ENCODE measurements at regions not wholly inside any gene's neighbourhood (a gene's known extent, or its start where the extent isn't known, plus 50 kb on each side); places are given as distances from the start of the nearest gene placed in this dataset.
"Not testable (repeated sequence)": the region's sequence is repeated elsewhere in the genome, so short reads cannot be mapped to it uniquely, and the experiment has no call there.

- DNase-seq, result no peak
Measured at GRCh38 chr4:57832083-57832482, 721.9 kb upstream of the IGFBP7 start.

GRCh38 chr4:57789666-57790065 lies 679.5 kb upstream of the IGFBP7 start:
- DNase-seq, result no peak

GRCh38 chr4:57777876-57778275 lies 667.7 kb upstream of the IGFBP7 start:
- DNase-seq, result no peak

- no peak for DNase-seq
Measured at GRCh38 chr4:57774681-57775080, 664.5 kb upstream of the IGFBP7 start.

- no peak for DNase-seq
Measured at GRCh38 chr4:57774171-57774570, 664.0 kb upstream of the IGFBP7 start.

- DNase-seq, result no peak
Measured at GRCh38 chr4:57766341-57766740, 656.2 kb upstream of the IGFBP7 start.

GRCh38 chr4:57764856-57765255 lies 654.7 kb upstream of the IGFBP7 start:
- DNase-seq, result no peak

- DNase-seq, result no peak
Measured at GRCh38 chr4:57763070-57763469, 652.9 kb upstream of the IGFBP7 start.

- no peak for DNase-seq
Measured at GRCh38 chr4:57740625-57741190, 630.5 kb upstream of the IGFBP7 start.

GRCh38 chr4:57736781-57737180 lies 626.6 kb upstream of the IGFBP7 start:
- DNase-seq, result no peak

GRCh38 chr4:57734104-57734670 lies 624.0 kb upstream of the IGFBP7 start:
- DNase-seq, result no peak

GRCh38 chr4:57729775-57730570 lies 619.8 kb upstream of the IGFBP7 start:
- DNase-seq, result not testable (repeated sequence)

GRCh38 chr4:57726154-57726553 lies 616.0 kb upstream of the IGFBP7 start:
- no peak for DNase-seq

- DNase-seq, result no peak
Measured at GRCh38 chr4:57719456-57719855, 609.3 kb upstream of the IGFBP7 start.

GRCh38 chr4:57714313-57714712 lies 604.1 kb upstream of the IGFBP7 start:
- DNase-seq, result not testable (repeated sequence)

GRCh38 chr4:57710053-57710452 lies 599.9 kb upstream of the IGFBP7 start:
- DNase-seq, result no peak

- no peak for DNase-seq
Measured at GRCh38 chr4:57691370-57691769, 581.2 kb upstream of the IGFBP7 start.

- no peak for DNase-seq
Measured at GRCh38 chr4:57689693-57690205, 579.6 kb upstream of the IGFBP7 start.

GRCh38 chr4:57682275-57682674 lies 572.1 kb upstream of the IGFBP7 start:
- DNase-seq, result no peak

GRCh38 chr4:57679969-57680368 lies 569.8 kb upstream of the IGFBP7 start:
- no peak for DNase-seq

- DNase-seq, result no peak
Measured at GRCh38 chr4:57676394-57676793, 566.2 kb upstream of the IGFBP7 start.

- DNase-seq, result no peak
Measured at GRCh38 chr4:57672846-57673433, 562.8 kb upstream of the IGFBP7 start.

- DNase-seq, result no peak
Measured at GRCh38 chr4:57668621-57669020, 558.4 kb upstream of the IGFBP7 start.

GRCh38 chr4:57665806-57666205 lies 555.6 kb upstream of the IGFBP7 start:
- no peak for DNase-seq
